ENCODE measurements at regions not wholly inside any gene's neighbourhood (a gene's known extent, or its start where the extent isn't known, plus 50 kb on each side); places are given as distances from the start of the nearest gene placed in this dataset.
"Not testable (repeated sequence)": the region's sequence is repeated elsewhere in the genome, so short reads cannot be mapped to it uniquely, and the experiment has no call there.

GRCh38 chr4:72942565-72942964, 127.0 kb downstream of the COX18 start:
- DNase-seq (ENCODE audit: low read depth): no peak

GRCh38 chr4:72938516-72938915, 131.0 kb downstream of the COX18 start:
- DNase-seq (ENCODE audit: low read depth): no peak

GRCh38 chr4:72935462-72935861, 134.1 kb downstream of the COX18 start:
- DNase-seq (ENCODE audit: low read depth): no peak

GRCh38 chr4:72933029-72933428, 136.5 kb downstream of the COX18 start:
- no peak for DNase-seq (ENCODE audit: low read depth)

- no peak for DNase-seq (ENCODE audit: low read depth)
These were observed 138.2 kb downstream of the COX18 start for GRCh38 chr4:72931346-72931745.

GRCh38 chr4:72929596-72930274, 139.8 kb downstream of the COX18 start:
- DNase-seq (ENCODE audit: low read depth): not testable (repeated sequence)

- no peak for DNase-seq (ENCODE audit: low read depth)
These were observed 144.7 kb downstream of the COX18 start for GRCh38 chr4:72924814-72925213.

GRCh38 chr4:72919937-72920336, 149.6 kb downstream of the COX18 start:
- DNase-seq (ENCODE audit: low read depth): peak; percentile 38

GRCh38 chr4:72919464-72919863, 150.1 kb downstream of the COX18 start:
- no peak for DNase-seq (ENCODE audit: low read depth)

- DNase-seq (ENCODE audit: low read depth): no peak
These were observed 151.2 kb downstream of the COX18 start for GRCh38 chr4:72918362-72918761.

- no peak for DNase-seq (ENCODE audit: low read depth)
These were observed 158.2 kb downstream of the COX18 start for GRCh38 chr4:72911316-72911715.

- peak; percentile 25 for DNase-seq (ENCODE audit: low read depth)
These were observed 160.1 kb downstream of the COX18 start for GRCh38 chr4:72909461-72909860.

- DNase-seq (ENCODE audit: low read depth): no peak
These were observed 167.2 kb downstream of the COX18 start for GRCh38 chr4:72902354-72902753.

GRCh38 chr4:72901553-72901952, 168.0 kb downstream of the COX18 start:
- no peak for DNase-seq (ENCODE audit: low read depth)

GRCh38 chr4:72900952-72901351, 168.6 kb downstream of the COX18 start:
- DNase-seq (ENCODE audit: low read depth): no peak

- DNase-seq (ENCODE audit: low read depth): no peak
These were observed 169.9 kb downstream of the COX18 start for GRCh38 chr4:72899621-72900020.

- no peak for DNase-seq (ENCODE audit: low read depth)
These were observed 170.3 kb downstream of the COX18 start for GRCh38 chr4:72899214-72899613.

- DNase-seq (ENCODE audit: low read depth): peak; percentile 85
These were observed 173.0 kb downstream of the COX18 start for GRCh38 chr4:72896515-72896914.

- DNase-seq (ENCODE audit: low read depth): no peak
These were observed 174.1 kb downstream of the COX18 start for GRCh38 chr4:72895408-72895807.

- peak; percentile 18 for DNase-seq (ENCODE audit: low read depth)
These were observed 176.0 kb downstream of the COX18 start for GRCh38 chr4:72893354-72894066.

- no peak for DNase-seq (ENCODE audit: low read depth)
These were observed 181.2 kb downstream of the COX18 start for GRCh38 chr4:72888331-72888730.

GRCh38 chr4:72887152-72887551, 182.4 kb downstream of the COX18 start:
- DNase-seq (ENCODE audit: low read depth): no peak

- DNase-seq (ENCODE audit: low read depth): peak; percentile 18
These were observed 182.9 kb downstream of the COX18 start for GRCh38 chr4:72886602-72887001.

GRCh38 chr4:72884225-72884624, 185.3 kb downstream of the COX18 start:
- DNase-seq (ENCODE audit: low read depth): not testable (repeated sequence)

Data from renal cortical epithelial cell (primary cell).